Pons (tissue), 1 donor: ENCODE measurements at regions not wholly inside any gene's neighbourhood (a gene's known extent, or its start where the extent isn't known, plus 50 kb on each side); places are given as distances from the start of the nearest gene placed in this dataset.
"Not testable (repeated sequence)": the region's sequence is repeated elsewhere in the genome, so short reads cannot be mapped to it uniquely, and the experiment has no call there.

Experiments used
- DNase-seq: peaks from one replicate; pipeline ENCODE4 v3.0.0-alpha.2; 2016; ENCODE audit warnings: low spot score

DNA sequence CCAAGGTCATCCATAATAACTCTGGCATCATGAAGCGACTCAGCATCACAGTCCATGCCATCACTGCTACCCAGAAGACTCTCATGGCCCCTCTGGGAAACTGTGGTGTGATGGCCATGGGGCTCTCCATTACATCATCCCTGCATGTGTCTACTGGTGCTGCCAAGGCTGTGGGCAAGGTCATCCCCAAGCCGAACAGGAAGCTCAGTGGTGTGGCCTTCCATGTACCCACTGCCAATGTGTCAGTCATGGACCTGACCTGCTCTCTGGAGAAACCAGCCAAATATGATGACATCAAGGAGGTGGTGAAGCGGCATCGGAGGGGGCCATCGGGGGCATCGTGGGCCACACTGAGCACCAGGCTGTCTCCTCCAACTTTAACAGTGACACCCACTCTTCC is 65.1 kb upstream of the ARHGAP29 start:
- no peak for DNase-seq

DNA sequence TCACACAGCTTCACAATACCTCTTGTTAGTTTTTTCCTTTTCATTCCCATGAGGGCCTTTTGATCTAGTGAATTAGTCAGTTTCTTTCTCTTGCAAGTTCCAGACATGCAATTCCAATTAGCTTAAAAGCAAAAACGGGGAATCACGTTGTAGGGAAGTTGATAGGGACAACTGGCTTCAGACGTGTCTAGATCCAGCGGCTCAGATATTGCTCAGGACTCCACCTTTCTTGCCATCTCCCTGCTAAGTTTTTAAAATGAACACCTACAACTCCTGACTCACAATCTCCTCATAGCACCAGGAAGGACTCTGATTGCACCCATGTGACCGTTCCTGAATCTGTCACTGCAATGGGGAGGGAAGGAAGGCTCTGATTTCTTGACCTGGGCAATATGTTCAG is 63.8 kb upstream of the ARHGAP29 start:
- DNase-seq: no peak

DNA sequence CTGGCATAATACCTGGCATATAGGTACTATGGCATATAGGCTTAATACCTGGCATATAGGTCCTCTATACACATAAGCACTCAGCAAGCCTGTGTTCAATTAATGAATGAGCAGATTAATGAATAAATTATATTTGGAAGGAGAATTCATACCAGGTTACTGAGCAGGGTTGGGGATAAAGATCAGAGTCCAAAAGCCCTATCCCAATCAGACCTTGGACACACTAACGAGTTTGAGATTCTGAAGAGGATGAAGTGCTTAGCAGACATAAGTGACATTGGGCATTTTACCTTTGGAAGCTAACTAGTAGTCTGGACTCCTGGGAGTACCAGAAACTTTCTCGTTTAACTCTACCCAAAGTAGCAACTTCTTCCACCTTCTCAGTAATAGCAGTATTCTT is 63.3 kb upstream of the ARHGAP29 start:
- DNase-seq: no peak

DNA sequence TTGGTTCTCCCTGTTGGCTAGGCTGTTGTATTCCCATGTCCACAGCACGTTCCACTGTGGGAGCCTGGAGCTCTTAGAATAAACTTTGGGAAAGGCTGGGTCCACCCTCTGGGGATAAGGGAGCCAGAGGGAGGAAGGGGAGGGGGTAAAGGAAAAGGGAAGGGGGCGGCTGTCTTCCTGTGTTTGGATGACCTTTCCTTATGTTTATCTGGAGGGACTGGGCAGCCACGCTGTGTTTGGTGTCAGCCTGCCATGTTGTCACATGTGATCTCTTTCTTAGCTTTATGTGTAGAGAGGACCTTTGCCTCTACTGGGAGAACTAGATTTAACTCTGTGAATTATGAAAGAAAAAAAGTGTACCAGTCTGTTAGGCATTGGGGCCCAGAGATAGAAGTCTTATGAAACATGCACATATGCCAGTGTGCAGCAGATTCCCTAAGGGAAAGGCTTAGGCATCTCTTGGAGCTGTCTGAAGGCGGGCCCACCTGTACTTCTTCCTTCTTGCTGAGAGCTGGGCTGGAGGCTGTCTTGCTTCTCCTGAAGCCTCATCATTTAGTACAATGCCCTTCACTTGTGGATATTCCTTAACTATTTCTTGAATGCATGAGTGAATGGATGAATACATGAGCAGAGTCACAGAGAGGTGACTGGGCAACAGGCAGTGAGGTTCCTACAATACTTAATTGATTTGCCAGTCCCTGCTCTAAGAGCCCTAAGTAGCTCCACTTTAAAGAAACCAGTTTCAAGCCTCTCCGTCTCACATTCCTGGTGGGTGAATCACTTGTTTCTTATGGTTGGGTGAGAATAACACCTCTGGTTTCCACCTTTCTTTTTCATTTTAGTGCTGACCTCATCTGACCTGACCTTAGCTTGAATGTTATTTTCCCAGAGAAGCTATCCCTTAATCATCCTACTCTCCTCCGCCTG is 62.5 kb upstream of the ARHGAP29 start:
- no peak for DNase-seq

DNA sequence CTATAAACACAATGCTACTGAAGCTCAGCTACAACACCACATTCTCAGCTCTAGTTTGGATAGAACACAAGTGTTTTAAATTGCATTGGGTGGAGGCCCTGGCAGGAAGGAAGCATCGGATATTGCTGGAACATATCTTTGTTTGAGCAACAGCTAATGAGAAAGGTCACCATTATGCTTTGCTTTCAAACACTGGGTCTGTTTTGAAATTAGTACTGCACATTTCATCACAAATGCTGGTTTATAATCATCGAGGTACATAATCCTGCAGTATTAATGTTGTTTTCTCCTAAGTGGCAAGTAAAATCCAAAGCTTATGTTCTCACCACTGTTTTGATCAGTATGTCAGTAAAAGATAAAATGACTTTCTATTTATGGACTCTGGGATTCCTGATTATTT is 61.5 kb upstream of the ARHGAP29 start:
- no peak for DNase-seq

DNA sequence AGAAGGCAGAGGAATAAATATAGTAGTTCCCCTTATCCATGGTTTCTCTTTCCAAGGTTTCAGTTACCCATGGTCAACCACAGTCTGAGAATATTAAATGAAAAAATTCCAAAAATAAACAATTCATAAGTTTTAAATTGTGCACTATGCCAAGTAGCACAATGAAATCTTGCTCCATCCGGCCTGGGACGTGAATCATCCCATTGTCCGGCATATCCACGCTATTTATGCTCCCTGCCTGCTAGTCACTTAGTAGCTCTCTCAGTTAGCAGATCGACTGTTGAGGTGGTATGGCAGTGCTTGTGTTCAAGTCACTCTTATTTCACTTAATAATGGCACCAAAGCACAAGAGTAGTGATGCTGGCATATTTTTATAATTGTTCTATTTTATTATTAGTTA is 58.6 kb upstream of the ARHGAP29 start:
- DNase-seq: peak; percentile 45

DNA sequence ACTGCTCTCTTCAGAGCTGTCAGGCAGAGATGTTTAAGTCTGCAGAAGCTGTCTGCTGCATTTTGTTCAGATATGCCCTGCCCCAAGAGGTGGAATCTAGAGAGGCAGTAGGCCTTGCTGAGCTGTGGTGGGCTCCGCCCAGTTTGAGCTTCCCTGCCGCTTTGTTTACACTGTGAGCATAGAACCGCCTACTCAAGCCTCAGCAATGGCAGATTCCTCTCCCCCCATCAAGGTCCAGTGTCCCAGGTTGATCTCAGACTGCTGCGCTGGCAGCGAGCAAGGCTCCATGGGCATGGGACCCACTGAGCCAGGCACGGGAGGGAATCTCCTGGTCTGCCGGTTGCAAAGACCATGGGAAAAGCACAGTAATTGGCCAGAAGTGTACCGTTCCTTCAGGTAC is 55.6 kb upstream of the ARHGAP29 start:
- DNase-seq: not testable (repeated sequence)

DNA sequence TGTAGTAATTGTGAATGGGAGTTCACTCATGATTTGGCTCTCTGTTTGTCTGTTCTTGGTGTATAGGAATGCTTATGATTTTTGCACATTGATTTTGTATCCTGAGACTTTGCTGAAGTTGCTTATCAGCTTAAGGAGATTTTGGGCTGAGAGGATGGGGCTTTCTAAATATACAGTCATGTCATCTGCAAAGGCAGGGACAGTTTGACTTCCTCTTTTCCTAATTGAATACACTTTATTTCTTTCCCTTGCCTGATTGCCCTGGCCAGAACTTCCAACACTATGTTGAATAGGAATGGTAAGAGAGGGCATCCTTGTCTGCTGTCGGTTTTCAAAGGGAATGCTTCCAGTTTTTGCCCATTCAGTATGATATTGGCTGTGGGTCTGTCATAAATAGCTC is 51.9 kb upstream of the ARHGAP29 start:
- not testable (repeated sequence) for DNase-seq
